Loucy (cell line): ENCODE measurements at regions not wholly inside any gene's neighbourhood (a gene's known extent, or its start where the extent isn't known, plus 50 kb on each side); places are given as distances from the start of the nearest gene placed in this dataset.

Experiments
- H2AFZ ChIP-seq: fragments of 200-600 bp; sonication (generic); 2 replicates; pipeline ENCODE4 v1.6.0; 2016; ENCODE audit warnings: antibody characterized with exemption, mild to moderate bottlenecking, low read length, moderate library complexity
- H3F3A ChIP-seq: fragments of 200-600 bp; 2 replicates; pipeline ENCODE4 v1.6.0; 2016; ENCODE audit warnings: antibody characterized with exemption, low read depth, mild to moderate bottlenecking
- H3K27me3 ChIP-seq: fragments of 200-600 bp; sonication (generic); 2 replicates; pipeline ENCODE4 v1.6.1; 2014; ENCODE audit warnings: low read length, mild to moderate bottlenecking; ENCODE audit not compliant: insufficient read depth, poor library complexity, severe bottlenecking
- H3K36me3 ChIP-seq: fragments of 200-600 bp; sonication (generic); 2 replicates; pipeline ENCODE4 v1.6.1; 2016; ENCODE audit warnings: low read length; ENCODE audit not compliant: insufficient read depth
- H3K4me1 ChIP-seq: fragments of 200-600 bp; sonication (generic); 2 replicates; pipeline ENCODE4 v1.5.1; 2014; ENCODE audit warnings: low read length, mild to moderate bottlenecking; ENCODE audit not compliant: insufficient read depth, poor library complexity, severe bottlenecking
- H3K4me2 ChIP-seq: fragments of 200-600 bp; sonication (generic); 2 replicates; pipeline ENCODE4 v1.6.0; 2014; ENCODE audit warnings: antibody characterized with exemption, low read length, low read depth, mild to moderate bottlenecking; ENCODE audit not compliant: poor library complexity, severe bottlenecking
- H3K4me3 ChIP-seq: fragments of 200-600 bp; sonication (generic); 2 replicates; pipeline ENCODE4 v1.5.1; 2014; ENCODE audit warnings: low read length, mild to moderate bottlenecking, mixed read lengths; ENCODE audit not compliant: poor library complexity, severe bottlenecking
- H3K79me2 ChIP-seq: fragments of 200-600 bp; sonication (generic); 2 replicates; pipeline ENCODE4 v1.6.1; 2014; ENCODE audit warnings: low read length; ENCODE audit not compliant: insufficient read depth
- H3K9ac ChIP-seq: fragments of 200-600 bp; sonication (generic); 2 replicates; pipeline ENCODE4 v1.6.0; 2014; ENCODE audit warnings: mild to moderate bottlenecking, low read depth, low read length, moderate library complexity; ENCODE audit not compliant: poor library complexity, severe bottlenecking
- H3K9me2 ChIP-seq: fragments of 200-600 bp; sonication (generic); replicated peaks from 2 replicates; pipeline ENCODE4 v1.6.1; 2016; ENCODE audit warnings: low read depth, low read length, mixed read lengths
- H3K9me3 ChIP-seq: fragments of 200-600 bp; sonication (generic); 2 replicates; pipeline ENCODE4 v1.6.1; 2014; ENCODE audit warnings: mild to moderate bottlenecking, antibody characterized with exemption, low read length, low read depth; ENCODE audit not compliant: insufficient read depth
- H4K20me1 ChIP-seq: fragments of 200-600 bp; sonication (generic); 2 replicates; pipeline ENCODE4 v1.6.0; 2014; ENCODE audit warnings: antibody characterized with exemption, low read length, mild to moderate bottlenecking; ENCODE audit not compliant: insufficient read depth, poor library complexity, severe bottlenecking
- EZH2phosphoT487 ChIP-seq: fragments of 200-600 bp; IDR thresholded peaks from 2 replicates; pipeline ENCODE4 v1.6.1; 2018; ENCODE audit warnings: antibody characterized with exemption, mild to moderate bottlenecking, moderate library complexity, borderline replicate concordance
- TF ChIP-seq, protein P1 (sequence below): fragments of 200-600 bp; sonication (generic); conservative IDR thresholded peaks from 2 replicates; pipeline ENCODE4 v1.5.1; 2014; ENCODE audit warnings: mild to moderate bottlenecking, antibody characterized with exemption, low read length

DNA sequence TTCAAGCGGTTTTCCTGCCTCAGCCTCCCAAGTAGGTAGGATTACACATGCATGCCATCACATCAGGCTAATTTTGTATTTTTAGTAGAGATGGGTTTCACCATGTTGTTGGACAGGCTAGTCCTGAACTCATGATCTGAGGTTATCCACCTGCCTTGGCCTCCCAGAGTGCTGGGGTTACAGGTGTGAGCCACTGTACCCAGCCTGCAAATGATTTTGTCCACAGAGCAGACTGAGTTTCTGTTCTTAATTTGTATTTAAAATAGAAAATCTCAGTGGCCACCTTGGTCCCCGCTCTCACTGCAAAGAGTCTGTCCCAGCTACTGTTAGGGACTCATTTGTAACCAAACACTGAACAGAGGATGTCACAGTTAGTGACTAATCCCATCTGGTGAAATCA lies 415.7 kb upstream of the RBFOX1 start:
- Histone ChIP-seq H3K4me1 (no peaks in the 10 kb centered on the region), H3K9me3 (no peaks in the 10 kb centered on the region), H3K79me2 (no peaks in the 10 kb centered on the region), H3K4me2 (no peak overlapping the region), H2AFZ (no peak overlapping the region), H3F3A (no peaks in the 10 kb centered on the region), H4K20me1 (no peaks in the 10 kb centered on the region), H3K9me2 (no peaks in the 10 kb centered on the region), H3K36me3 (no peaks in the 10 kb centered on the region), H3K27me3 (no peaks in the 10 kb centered on the region), H3K9ac (no peak overlapping the region), H3K4me3 (no peak overlapping the region)
- TF ChIP-seq EZH2phosphoT487, result no peak
- TF ChIP-seq, protein P1, sequence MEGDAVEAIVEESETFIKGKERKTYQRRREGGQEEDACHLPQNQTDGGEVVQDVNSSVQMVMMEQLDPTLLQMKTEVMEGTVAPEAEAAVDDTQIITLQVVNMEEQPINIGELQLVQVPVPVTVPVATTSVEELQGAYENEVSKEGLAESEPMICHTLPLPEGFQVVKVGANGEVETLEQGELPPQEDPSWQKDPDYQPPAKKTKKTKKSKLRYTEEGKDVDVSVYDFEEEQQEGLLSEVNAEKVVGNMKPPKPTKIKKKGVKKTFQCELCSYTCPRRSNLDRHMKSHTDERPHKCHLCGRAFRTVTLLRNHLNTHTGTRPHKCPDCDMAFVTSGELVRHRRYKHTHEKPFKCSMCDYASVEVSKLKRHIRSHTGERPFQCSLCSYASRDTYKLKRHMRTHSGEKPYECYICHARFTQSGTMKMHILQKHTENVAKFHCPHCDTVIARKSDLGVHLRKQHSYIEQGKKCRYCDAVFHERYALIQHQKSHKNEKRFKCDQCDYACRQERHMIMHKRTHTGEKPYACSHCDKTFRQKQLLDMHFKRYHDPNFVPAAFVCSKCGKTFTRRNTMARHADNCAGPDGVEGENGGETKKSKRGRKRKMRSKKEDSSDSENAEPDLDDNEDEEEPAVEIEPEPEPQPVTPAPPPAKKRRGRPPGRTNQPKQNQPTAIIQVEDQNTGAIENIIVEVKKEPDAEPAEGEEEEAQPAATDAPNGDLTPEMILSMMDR, result no peak

DNA sequence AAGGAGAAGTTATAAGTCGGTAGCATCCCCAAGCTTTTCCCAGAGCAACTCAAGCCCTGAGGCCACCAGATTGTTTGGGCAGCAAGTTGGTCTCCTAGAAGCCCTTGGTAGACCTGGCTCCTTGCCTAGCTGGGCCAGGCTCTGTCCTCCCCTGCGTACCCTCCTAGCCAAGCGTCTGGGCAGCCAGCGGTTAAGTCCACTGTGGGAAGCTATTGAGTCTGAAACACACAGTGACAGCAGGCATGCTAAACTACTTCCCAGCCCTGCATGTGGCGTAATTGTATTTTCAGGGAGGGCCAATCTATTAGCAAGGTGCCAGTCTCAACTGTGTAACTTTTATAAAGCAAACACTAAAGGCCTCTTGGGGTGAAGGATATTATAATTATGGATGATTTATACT lies 419.1 kb upstream of the RBFOX1 start:
- H3K9me2 ChIP-seq, result no peaks in the 10 kb centered on the region

GRCh38 chr16:6910301-6910700 lies 422.3 kb upstream of the RBFOX1 start:
- H3K4me2 ChIP-seq, result no peak overlapping the region
- H3K9ac ChIP-seq, result no peak overlapping the region
- no peaks in the 10 kb centered on the region; the same call in 1 of the 2 replicates for H3K9me3 ChIP-seq
- H3K27me3 ChIP-seq, result no peaks in the 10 kb centered on the region
- H3K79me2 ChIP-seq, result no peaks in the 10 kb centered on the region
- TF ChIP-seq EZH2phosphoT487, result no peak
- TF ChIP-seq, protein P1, result no peak
- H3F3A ChIP-seq, result no peaks in the 10 kb centered on the region
- no peaks in the 10 kb centered on the region for H3K4me1 ChIP-seq
- H3K36me3 ChIP-seq, result no peaks in the 10 kb centered on the region
- H2AFZ ChIP-seq, result no peak overlapping the region
- H3K9me2 ChIP-seq, result no peaks in the 10 kb centered on the region
- H4K20me1 ChIP-seq, result no peaks in the 10 kb centered on the region
- H3K4me3 ChIP-seq, result no peak overlapping the region

More for the DNA sequence above, 419.1 kb upstream of the RBFOX1 start:
- Histone ChIP-seq H3K36me3 (no peaks in the 10 kb centered on the region), H3K4me1 (no peaks in the 10 kb centered on the region), H3K9ac (no peak overlapping the region), H3K9me3 (no peaks in the 10 kb centered on the region; the same call in 1 of the 2 replicates), H3F3A (no peaks in the 10 kb centered on the region), H3K79me2 (no peaks in the 10 kb centered on the region), H3K27me3 (no peaks in the 10 kb centered on the region), H2AFZ (no peak overlapping the region), H3K4me3 (no peak overlapping the region), H4K20me1 (no peaks in the 10 kb centered on the region), H3K4me2 (no peak overlapping the region)
- TF ChIP-seq, protein P1, result no peak
- TF ChIP-seq EZH2phosphoT487, result no peak
